Activated CD8-positive, alpha-beta T cell treated with anti-CD3 and anti-CD28 coated beads for 36 hours (primary cell): ENCODE measurements at regions not wholly inside any gene's neighbourhood (a gene's known extent, or its start where the extent isn't known, plus 50 kb on each side); places are given as distances from the start of the nearest gene placed in this dataset.

ENCODE experiments used
- ATAC-seq: fragments of 200-7000 bp; cut with Tn5 transposase; one replicate; pipeline ENCODE4 v1.10.0; 2021; ENCODE audit warnings: mild to moderate bottlenecking, moderate library complexity
- CTCF ChIA-PET: fragments of 350-600 bp; sonication (Branson Sonifier 250); formaldehyde crosslinking; loops from one replicate; lab custom pipeline; 2021; ENCODE audit warnings: antibody characterized with exemption; lab: Charles Lee
- POLR2A ChIA-PET: fragments of 350-600 bp; sonication (Branson Sonifier 250); formaldehyde crosslinking; loops from one replicate; lab custom pipeline; 2021; ENCODE audit warnings: antibody characterized with exemption; lab: Charles Lee
- DNase-seq: peaks from one replicate; pipeline ENCODE4 v3.0.0-alpha.2; 2020
- H3K27ac Mint-ChIP-seq: one replicate; pipeline ENCODE4 v1.8.0; 2021; ENCODE audit warnings: mild to moderate bottlenecking, mixed read lengths
- H3K27me3 Mint-ChIP-seq: one replicate; pipeline ENCODE4 v1.8.0; 2021; ENCODE audit warnings: mixed read lengths
- H3K36me3 Mint-ChIP-seq: one replicate; pipeline ENCODE4 v1.8.0; 2021; ENCODE audit warnings: low read depth, mixed read lengths
- H3K4me1 Mint-ChIP-seq: one replicate; pipeline ENCODE4 v1.8.0; 2021; ENCODE audit warnings: low read depth, mixed read lengths
- H3K4me3 Mint-ChIP-seq: one replicate; pipeline ENCODE4 v1.8.0; 2021; ENCODE audit warnings: mild to moderate bottlenecking, moderate library complexity, mixed read lengths
- H3K9me3 Mint-ChIP-seq: one replicate; pipeline ENCODE4 v1.8.0; 2021; ENCODE audit warnings: mixed read lengths
- intact Hi-C: fragments of 100-400 bp; cut with micrococcal nuclease; formaldehyde crosslinking; loops from one replicate; pipeline ENCODE4 v1.10.0; 2022
- TF ChIP-seq, protein P1 (sequence below): fragments of 200-600 bp; IDR thresholded peaks from one replicate; pipeline ENCODE4 v1.8.0; 2022; ENCODE audit warnings: antibody characterized with exemption, mild to moderate bottlenecking

- ATAC-seq (no peak), DNase-seq (no peak)
- TF ChIP-seq, protein P1, sequence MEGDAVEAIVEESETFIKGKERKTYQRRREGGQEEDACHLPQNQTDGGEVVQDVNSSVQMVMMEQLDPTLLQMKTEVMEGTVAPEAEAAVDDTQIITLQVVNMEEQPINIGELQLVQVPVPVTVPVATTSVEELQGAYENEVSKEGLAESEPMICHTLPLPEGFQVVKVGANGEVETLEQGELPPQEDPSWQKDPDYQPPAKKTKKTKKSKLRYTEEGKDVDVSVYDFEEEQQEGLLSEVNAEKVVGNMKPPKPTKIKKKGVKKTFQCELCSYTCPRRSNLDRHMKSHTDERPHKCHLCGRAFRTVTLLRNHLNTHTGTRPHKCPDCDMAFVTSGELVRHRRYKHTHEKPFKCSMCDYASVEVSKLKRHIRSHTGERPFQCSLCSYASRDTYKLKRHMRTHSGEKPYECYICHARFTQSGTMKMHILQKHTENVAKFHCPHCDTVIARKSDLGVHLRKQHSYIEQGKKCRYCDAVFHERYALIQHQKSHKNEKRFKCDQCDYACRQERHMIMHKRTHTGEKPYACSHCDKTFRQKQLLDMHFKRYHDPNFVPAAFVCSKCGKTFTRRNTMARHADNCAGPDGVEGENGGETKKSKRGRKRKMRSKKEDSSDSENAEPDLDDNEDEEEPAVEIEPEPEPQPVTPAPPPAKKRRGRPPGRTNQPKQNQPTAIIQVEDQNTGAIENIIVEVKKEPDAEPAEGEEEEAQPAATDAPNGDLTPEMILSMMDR = no peak
- no peak overlapping the region for H3K4me3 Mint-ChIP-seq
- no peaks in the 10 kb centered on the region for H3K36me3 Mint-ChIP-seq
- peaks cover 6% of the 10 kb centered on the region for H3K9me3 Mint-ChIP-seq
- intact Hi-C loops = no loop called here
- H3K27ac Mint-ChIP-seq = no peak overlapping the region
- CTCF ChIA-PET = no interaction called here
- POLR2A ChIA-PET = no interaction called here
- H3K27me3 Mint-ChIP-seq = no peaks in the 10 kb centered on the region
- H3K4me1 Mint-ChIP-seq = no peaks in the 10 kb centered on the region
These were observed 331.0 kb downstream of the HAO1 start for GRCh38 chr20:7609251-7609650.

DNA sequence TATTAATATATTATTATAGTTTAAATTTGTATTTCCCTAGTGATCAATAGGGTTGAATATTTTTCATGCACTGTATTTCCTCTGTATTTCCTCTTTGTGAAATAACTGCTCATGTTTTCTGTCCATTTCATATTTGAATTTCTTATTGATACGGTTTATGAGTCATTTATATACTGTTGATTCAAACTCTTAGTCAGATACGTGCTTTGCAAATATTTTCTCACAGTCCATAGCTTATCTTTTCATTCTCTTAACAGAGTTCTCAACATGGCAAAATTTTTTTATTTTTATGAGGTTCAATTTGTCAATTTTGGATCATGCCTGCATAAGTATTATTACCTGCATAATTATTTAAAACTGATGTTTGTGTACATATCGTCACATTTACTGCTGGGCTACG is 329.6 kb downstream of the HAO1 start:
- Mint-ChIP-seq H3K27me3 (no peaks in the 10 kb centered on the region), H3K4me1 (no peaks in the 10 kb centered on the region), H3K4me3 (no peak overlapping the region), H3K27ac (no peak overlapping the region), H3K36me3 (no peaks in the 10 kb centered on the region), H3K9me3 (peaks cover 3% of the 10 kb centered on the region)
- TF ChIP-seq, protein P1 = no peak
- DNase-seq (no peak), ATAC-seq (no peak)
- intact Hi-C loops = no loop called here
- CTCF ChIA-PET = no interaction called here
- POLR2A ChIA-PET = no interaction called here

DNA sequence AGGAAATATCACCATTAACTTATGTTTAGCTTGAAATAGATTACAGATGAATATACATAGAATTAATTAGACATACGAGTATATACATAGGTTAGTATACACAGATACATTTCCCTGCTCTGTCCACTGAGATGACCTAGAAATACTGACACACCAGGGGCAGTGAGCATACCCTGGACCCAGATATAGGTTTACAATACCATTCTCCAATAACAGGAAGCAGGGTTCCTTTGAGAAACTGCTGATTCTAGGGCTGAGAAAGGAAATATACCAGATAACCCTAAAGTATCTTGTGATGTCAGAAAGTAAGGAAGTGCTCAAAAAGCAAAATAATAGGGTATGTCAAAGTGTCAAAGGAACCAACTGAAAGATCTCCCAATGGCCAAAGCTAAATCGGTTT is 322.5 kb downstream of the HAO1 start:
- TF ChIP-seq, protein P1 = no peak
- H3K9me3 Mint-ChIP-seq = peaks cover 6% of the 10 kb centered on the region
- intact Hi-C loops = no loop called here
- H3K4me1 Mint-ChIP-seq = no peaks in the 10 kb centered on the region
- DNase-seq (no peak), ATAC-seq (no peak)
- CTCF ChIA-PET = no interaction called here
- no peak overlapping the region for H3K27ac Mint-ChIP-seq
- no peak overlapping the region for H3K4me3 Mint-ChIP-seq
- no peaks in the 10 kb centered on the region for H3K36me3 Mint-ChIP-seq
- H3K27me3 Mint-ChIP-seq = no peaks in the 10 kb centered on the region
- POLR2A ChIA-PET = no interaction called here

DNA sequence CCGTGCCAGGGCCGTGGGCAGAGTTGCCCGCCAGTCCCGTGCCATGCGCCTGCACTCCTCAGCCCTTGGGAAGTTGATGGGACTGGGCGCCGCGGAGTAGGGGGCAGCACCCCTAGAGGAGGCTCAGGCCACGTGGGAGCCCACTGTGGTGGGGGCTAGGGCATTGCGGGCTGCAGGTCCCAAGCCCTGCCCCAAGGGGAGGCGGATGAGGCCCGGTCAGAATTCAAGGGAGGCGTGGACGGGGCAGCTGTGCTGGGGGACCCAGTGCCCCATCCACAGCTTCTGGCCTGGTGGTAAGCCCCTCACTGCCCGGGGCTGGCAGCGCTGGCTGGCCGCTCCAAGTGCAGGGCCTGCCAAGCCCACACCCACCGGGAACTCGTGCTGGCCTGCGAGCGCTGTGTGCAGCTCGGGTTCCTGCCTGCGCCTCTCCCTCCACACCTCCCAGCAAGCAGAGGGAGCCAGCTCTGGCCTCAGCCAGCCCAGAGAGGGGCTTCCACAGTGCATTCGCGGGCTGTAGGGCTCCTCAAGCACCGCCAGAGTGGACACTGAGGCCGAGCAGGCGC is 317.8 kb downstream of the HAO1 start:
- TF ChIP-seq, protein P1 = no peak
- no peak overlapping the region for H3K27ac Mint-ChIP-seq
- H3K4me3 Mint-ChIP-seq = no peak overlapping the region
- DNase-seq = no peak
- H3K36me3 Mint-ChIP-seq = no peaks in the 10 kb centered on the region
- H3K4me1 Mint-ChIP-seq = no peaks in the 10 kb centered on the region
- POLR2A ChIA-PET = no interaction called here
- CTCF ChIA-PET = no interaction called here
- no peak for ATAC-seq
- intact Hi-C loops = no loop called here
- H3K9me3 Mint-ChIP-seq = peaks cover 6% of the 10 kb centered on the region
- H3K27me3 Mint-ChIP-seq = no peaks in the 10 kb centered on the region

DNA sequence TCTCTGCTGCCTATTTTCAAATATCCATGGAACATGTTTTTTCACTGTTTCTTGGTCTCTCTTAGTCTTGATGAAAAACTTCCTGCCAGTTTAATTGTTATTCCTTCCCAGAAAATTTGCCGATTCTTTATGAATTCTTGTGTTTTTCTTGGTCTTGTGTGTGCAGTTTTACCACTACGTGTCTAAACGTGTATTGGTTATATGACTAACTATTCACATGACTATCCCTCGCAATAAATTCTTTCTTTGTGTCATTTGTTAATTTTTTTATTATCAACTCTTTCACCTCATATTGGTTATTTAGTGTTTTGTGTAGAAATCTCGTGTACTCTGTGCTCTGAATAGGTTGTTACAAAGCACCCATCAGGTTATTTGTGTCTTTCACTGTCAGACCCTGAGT is 315.4 kb downstream of the HAO1 start:
- Mint-ChIP-seq H3K4me3 (no peak overlapping the region), H3K27me3 (no peaks in the 10 kb centered on the region), H3K27ac (no peak overlapping the region), H3K9me3 (peaks cover 5% of the 10 kb centered on the region), H3K36me3 (no peaks in the 10 kb centered on the region), H3K4me1 (no peaks in the 10 kb centered on the region)
- no peak for ATAC-seq
- CTCF ChIA-PET = no interaction called here
- TF ChIP-seq, protein P1 = no peak
- POLR2A ChIA-PET = no interaction called here
- DNase-seq = no peak
- intact Hi-C loops = no loop called here
